IPS-18c (cell line): ENCODE measurements at regions not wholly inside any gene's neighbourhood (a gene's known extent, or its start where the extent isn't known, plus 50 kb on each side); places are given as distances from the start of the nearest gene placed in this dataset.

Experiments used
- H3K4me3 ChIP-seq: 2 replicates; pipeline ENCODE4 v1.7.0; 2013; ENCODE audit warnings: low read depth, mild to moderate bottlenecking, low read length, moderate library complexity; ENCODE audit not compliant: insufficient read depth
- H3K9me3 ChIP-seq: one replicate; pipeline ENCODE4 v1.6.1; 2013; ENCODE audit warnings: mild to moderate bottlenecking, low read length, moderate library complexity; ENCODE audit not compliant: control insufficient read depth, insufficient read depth

- no peaks in the 10 kb centered on the region for H3K9me3 ChIP-seq
- no peak overlapping the region for H3K4me3 ChIP-seq
Observed at GRCh38 chr9:28824432-28824963, 1251.2 kb upstream of the C9orf72 start.

- H3K4me3 ChIP-seq = no peak overlapping the region
Observed at GRCh38 chr9:28832168-28832770, 1259.0 kb upstream of the C9orf72 start.

GRCh38 chr9:28834156-28834555 lies 1260.9 kb upstream of the C9orf72 start:
- H3K9me3 ChIP-seq = peaks cover 3% of the 10 kb centered on the region
- H3K4me3 ChIP-seq = no peak overlapping the region

More at GRCh38 chr9:28832168-28832770, 1259.0 kb upstream of the C9orf72 start:
- H3K9me3 ChIP-seq = no peaks in the 10 kb centered on the region

GRCh38 chr9:28839778-28840430 lies 1266.6 kb upstream of the C9orf72 start:
- no peak overlapping the region for H3K4me3 ChIP-seq

GRCh38 chr9:28841775-28842174 lies 1268.5 kb upstream of the C9orf72 start:
- Histone ChIP-seq H3K4me3 (no peak overlapping the region), H3K9me3 (peaks cover 5% of the 10 kb centered on the region)

More at GRCh38 chr9:28839778-28840430, 1266.6 kb upstream of the C9orf72 start:
- H3K9me3 ChIP-seq = peaks cover 5% of the 10 kb centered on the region

GRCh38 chr9:28847331-28847730 lies 1274.0 kb upstream of the C9orf72 start:
- H3K9me3 ChIP-seq = no peaks in the 10 kb centered on the region
- no peak overlapping the region for H3K4me3 ChIP-seq

- no peak overlapping the region for H3K4me3 ChIP-seq
- H3K9me3 ChIP-seq = no peaks in the 10 kb centered on the region
Observed at GRCh38 chr9:28848671-28849070, 1275.4 kb upstream of the C9orf72 start.

GRCh38 chr9:28853477-28853876 lies 1280.2 kb upstream of the C9orf72 start:
- H3K4me3 ChIP-seq = no peak overlapping the region
- H3K9me3 ChIP-seq = no peaks in the 10 kb centered on the region

GRCh38 chr9:28866951-28867350 lies 1293.7 kb upstream of the C9orf72 start:
- Histone ChIP-seq H3K4me3 (no peak overlapping the region), H3K9me3 (no peaks in the 10 kb centered on the region)

GRCh38 chr9:28868228-28868990 lies 1295.1 kb upstream of the C9orf72 start:
- H3K9me3 ChIP-seq = no peaks in the 10 kb centered on the region
- no peak overlapping the region for H3K4me3 ChIP-seq

GRCh38 chr9:28882529-28882928 lies 1309.2 kb upstream of the C9orf72 start:
- H3K4me3 ChIP-seq = no peak overlapping the region
- no peaks in the 10 kb centered on the region for H3K9me3 ChIP-seq

- no peak overlapping the region for H3K4me3 ChIP-seq
- no peaks in the 10 kb centered on the region for H3K9me3 ChIP-seq
Observed at GRCh38 chr9:28883234-28883633, 1310.0 kb upstream of the C9orf72 start.

GRCh38 chr9:28887188-28887884 lies 1314.1 kb upstream of the C9orf72 start:
- Histone ChIP-seq H3K9me3 (no peaks in the 10 kb centered on the region), H3K4me3 (no peak overlapping the region)

- H3K4me3 ChIP-seq = no peak overlapping the region
- H3K9me3 ChIP-seq = no peaks in the 10 kb centered on the region
Observed at GRCh38 chr9:28888806-28889205, 1315.5 kb upstream of the C9orf72 start.

- H3K9me3 ChIP-seq = no peaks in the 10 kb centered on the region
- no peak overlapping the region for H3K4me3 ChIP-seq
Observed at GRCh38 chr9:28892538-28892937, 1319.3 kb upstream of the C9orf72 start.

GRCh38 chr9:28899267-28899666 lies 1326.0 kb upstream of the C9orf72 start:
- no peak overlapping the region for H3K4me3 ChIP-seq
- no peaks in the 10 kb centered on the region for H3K9me3 ChIP-seq

- H3K4me3 ChIP-seq = no peak overlapping the region
- H3K9me3 ChIP-seq = no peaks in the 10 kb centered on the region
Observed at GRCh38 chr9:28899926-28900325, 1326.6 kb upstream of the C9orf72 start.
